ENCODE measurements at regions not wholly inside any gene's neighbourhood (a gene's known extent, or its start where the extent isn't known, plus 50 kb on each side); places are given as distances from the start of the nearest gene placed in this dataset.

- Histone ChIP-seq H4K91ac (ENCODE audit: low read depth, low read length) (no peak overlapping the region), H2BK120ac (ENCODE audit: insufficient read depth, low read length, poor library complexity) (no peak overlapping the region), H3K27ac (ENCODE audit: low read depth, low read length) (no peak overlapping the region), H2AFZ (ENCODE audit: insufficient read depth, low read length, poor library complexity) (no peak overlapping the region), H3K9ac (ENCODE audit: low read length) (no peak overlapping the region), H2BK5ac (ENCODE audit: low read depth, low read length, poor library complexity) (no peak overlapping the region), H3K27me3 (ENCODE audit: insufficient read depth, low read length) (no peaks in the 10 kb centered on the region), H2BK12ac (ENCODE audit: low read length) (no peak overlapping the region), H2AK5ac (ENCODE audit: low read length) (no peak overlapping the region), H3K14ac (ENCODE audit: low read length) (no peak overlapping the region), H3K18ac (ENCODE audit: low read length) (no peak overlapping the region), H4K8ac (ENCODE audit: low read depth, low read length) (no peak overlapping the region), H3K4me3 (ENCODE audit: low read depth, low read length) (no peak overlapping the region), H4K12ac (ENCODE audit: low read depth, low read length) (no peak overlapping the region), H3K36me3 (ENCODE audit: control insufficient read depth in 1 of 2, insufficient read depth in 2 of 2, low read length in 2 of 2) (no peaks in the 10 kb centered on the region), H3K23ac (ENCODE audit: low read length) (no peak overlapping the region), H3K79me1 (ENCODE audit: low read length) (no peaks in the 10 kb centered on the region), H3K4me1 (ENCODE audit: control insufficient read depth in 1 of 2, insufficient read depth in 2 of 2, low read length in 2 of 2) (peaks cover 0 to 3% of the 10 kb centered on the region in 2 experiments), H3K9me3 (ENCODE audit: insufficient read depth, low read depth, low read length) (peaks cover 3% of the 10 kb centered on the region), H3K79me2 (ENCODE audit: control insufficient read depth, insufficient read depth, low read length, poor library complexity) (no peaks in the 10 kb centered on the region), H3K4me2 (ENCODE audit: low read length) (no peak overlapping the region), H3K4ac (ENCODE audit: low read depth, low read length) (no peak overlapping the region)
- DNase-seq = peak; percentile 93 to 99
- no CpG with 5 or more reads among the region's 4 CpGs for WGBS (ENCODE audit: extremely low coverage, insufficient coverage, insufficient read length)
Observed at GRCh38 chr20:48064929-48065328, 279.6 kb upstream of the SULF2 start.

- Histone ChIP-seq H3K4me3 (ENCODE audit: low read depth, low read length) (no peak overlapping the region), H3K4me1 (ENCODE audit: control insufficient read depth in 1 of 2, insufficient read depth in 2 of 2, low read length in 2 of 2) (peaks cover 0 to 3% of the 10 kb centered on the region in 2 experiments), H3K14ac (ENCODE audit: low read length) (no peak overlapping the region), H3K4ac (ENCODE audit: low read depth, low read length) (no peak overlapping the region), H2BK5ac (ENCODE audit: low read depth, low read length, poor library complexity) (no peak overlapping the region), H3K23ac (ENCODE audit: low read length) (no peak overlapping the region), H3K9me3 (ENCODE audit: insufficient read depth, low read depth, low read length) (peaks cover 13% of the 10 kb centered on the region), H4K91ac (ENCODE audit: low read depth, low read length) (no peak overlapping the region), H3K36me3 (ENCODE audit: control insufficient read depth in 1 of 2, insufficient read depth in 2 of 2, low read length in 2 of 2) (no peaks in the 10 kb centered on the region), H3K9ac (ENCODE audit: low read length) (no peak overlapping the region), H3K4me2 (ENCODE audit: low read length) (no peak overlapping the region), H3K79me2 (ENCODE audit: control insufficient read depth, insufficient read depth, low read length, poor library complexity) (no peaks in the 10 kb centered on the region), H4K8ac (ENCODE audit: low read depth, low read length) (no peak overlapping the region), H2AFZ (ENCODE audit: insufficient read depth, low read length, poor library complexity) (no peak overlapping the region), H3K27me3 (ENCODE audit: insufficient read depth, low read length) (no peaks in the 10 kb centered on the region), H3K18ac (ENCODE audit: low read length) (no peak overlapping the region), H2BK120ac (ENCODE audit: insufficient read depth, low read length, poor library complexity) (no peak overlapping the region), H3K79me1 (ENCODE audit: low read length) (no peaks in the 10 kb centered on the region), H3K27ac (ENCODE audit: low read depth, low read length) (no peak overlapping the region), H2BK12ac (ENCODE audit: low read length) (no peak overlapping the region), H4K12ac (ENCODE audit: low read depth, low read length) (no peak overlapping the region), H2AK5ac (ENCODE audit: low read length) (no peak overlapping the region)
- 100% methylated on average over 1 of the region's 16 CpGs for WGBS (ENCODE audit: extremely low coverage, insufficient coverage, insufficient read length)
- DNase-seq = no peak
Observed at GRCh38 chr20:48060841-48061720, 275.8 kb upstream of the SULF2 start.

- Histone ChIP-seq H4K91ac (ENCODE audit: low read depth, low read length) (no peak overlapping the region), H4K8ac (ENCODE audit: low read depth, low read length) (no peak overlapping the region)
Observed at GRCh38 chr20:48058611-48059559, 273.6 kb upstream of the SULF2 start.

GRCh38 chr20:48057739-48058138, 272.5 kb upstream of the SULF2 start:
- no peaks in the 10 kb centered on the region for H3K36me3 ChIP-seq (ENCODE audit: control insufficient read depth in 1 of 2, insufficient read depth in 2 of 2, low read length in 2 of 2)
- no peak for DNase-seq

More at GRCh38 chr20:48058611-48059559, 273.6 kb upstream of the SULF2 start:
- Histone ChIP-seq H3K18ac (ENCODE audit: low read length) (no peak overlapping the region), H3K27ac (ENCODE audit: low read depth, low read length) (no peak overlapping the region), H3K9me3 (ENCODE audit: insufficient read depth, low read depth, low read length) (peaks cover 13% of the 10 kb centered on the region), H3K79me1 (ENCODE audit: low read length) (no peaks in the 10 kb centered on the region), H4K12ac (ENCODE audit: low read depth, low read length) (no peak overlapping the region), H2AK5ac (ENCODE audit: low read length) (no peak overlapping the region), H3K36me3 (ENCODE audit: control insufficient read depth in 1 of 2, insufficient read depth in 2 of 2, low read length in 2 of 2) (no peaks in the 10 kb centered on the region), H2BK5ac (ENCODE audit: low read depth, low read length, poor library complexity) (no peak overlapping the region), H3K27me3 (ENCODE audit: insufficient read depth, low read length) (no peaks in the 10 kb centered on the region), H3K23ac (ENCODE audit: low read length) (no peak overlapping the region), H3K14ac (ENCODE audit: low read length) (no peak overlapping the region), H2AFZ (ENCODE audit: insufficient read depth, low read length, poor library complexity) (no peak overlapping the region), H3K79me2 (ENCODE audit: control insufficient read depth, insufficient read depth, low read length, poor library complexity) (no peaks in the 10 kb centered on the region), H2BK120ac (ENCODE audit: insufficient read depth, low read length, poor library complexity) (no peak overlapping the region), H3K4me3 (ENCODE audit: low read depth, low read length) (no peak overlapping the region), H3K4me1 (ENCODE audit: control insufficient read depth in 1 of 2, insufficient read depth in 2 of 2, low read length in 2 of 2) (no peaks in the 10 kb centered on the region), H3K4me2 (ENCODE audit: low read length) (no peak overlapping the region), H2BK12ac (ENCODE audit: low read length) (no peak overlapping the region), H3K4ac (ENCODE audit: low read depth, low read length) (no peak overlapping the region), H3K9ac (ENCODE audit: low read length) (no peak overlapping the region)
- WGBS (ENCODE audit: extremely low coverage, insufficient coverage, insufficient read length) = no CpG with 5 or more reads among the region's 31 CpGs
- no peak for DNase-seq

More at GRCh38 chr20:48057739-48058138, 272.5 kb upstream of the SULF2 start:
- Histone ChIP-seq H4K8ac (ENCODE audit: low read depth, low read length) (no peak overlapping the region), H2BK5ac (ENCODE audit: low read depth, low read length, poor library complexity) (no peak overlapping the region), H3K9ac (ENCODE audit: low read length) (no peak overlapping the region), H3K4ac (ENCODE audit: low read depth, low read length) (no peak overlapping the region), H3K27ac (ENCODE audit: low read depth, low read length) (no peak overlapping the region), H4K91ac (ENCODE audit: low read depth, low read length) (no peak overlapping the region), H2AK5ac (ENCODE audit: low read length) (no peak overlapping the region), H3K79me1 (ENCODE audit: low read length) (no peaks in the 10 kb centered on the region), H4K12ac (ENCODE audit: low read depth, low read length) (no peak overlapping the region), H2BK120ac (ENCODE audit: insufficient read depth, low read length, poor library complexity) (no peak overlapping the region), H3K27me3 (ENCODE audit: insufficient read depth, low read length) (no peaks in the 10 kb centered on the region), H3K9me3 (ENCODE audit: insufficient read depth, low read depth, low read length) (peaks cover 13% of the 10 kb centered on the region), H3K18ac (ENCODE audit: low read length) (no peak overlapping the region), H3K4me3 (ENCODE audit: low read depth, low read length) (no peak overlapping the region), H3K79me2 (ENCODE audit: control insufficient read depth, insufficient read depth, low read length, poor library complexity) (no peaks in the 10 kb centered on the region), H3K4me1 (ENCODE audit: control insufficient read depth in 1 of 2, insufficient read depth in 2 of 2, low read length in 2 of 2) (no peaks in the 10 kb centered on the region), H3K4me2 (ENCODE audit: low read length) (no peak overlapping the region), H2BK12ac (ENCODE audit: low read length) (no peak overlapping the region), H2AFZ (ENCODE audit: insufficient read depth, low read length, poor library complexity) (no peak overlapping the region), H3K14ac (ENCODE audit: low read length) (no peak overlapping the region), H3K23ac (ENCODE audit: low read length) (no peak overlapping the region)
- WGBS (ENCODE audit: extremely low coverage, insufficient coverage, insufficient read length) = no CpG with 5 or more reads among the region's 1 CpG
